KMS-11 (cell line): ENCODE measurements at regions not wholly inside any gene's neighbourhood (a gene's known extent, or its start where the extent isn't known, plus 50 kb on each side); places are given as distances from the start of the nearest gene placed in this dataset.
A peak's percentile ranks its signal among the peaks of the same experiment; 100 is the strongest.

ENCODE experiments used
- H2AFZ ChIP-seq: fragments of 200-600 bp; sonication (generic); 2 replicates; pipeline ENCODE4 v1.6.1; 2016; ENCODE audit warnings: antibody characterized with exemption, mixed run types, low read depth
- H3K27ac ChIP-seq: fragments of 200-600 bp; sonication (generic); 2 replicates; pipeline ENCODE4 v1.6.1; 2016; ENCODE audit warnings: mild to moderate bottlenecking, mixed run types
- H3K27me3 ChIP-seq: fragments of 200-600 bp; sonication (generic); 2 replicates; pipeline ENCODE4 v1.6.1; 2017; ENCODE audit warnings: mild to moderate bottlenecking, low read depth, mixed run types, moderate library complexity; ENCODE audit not compliant: insufficient read depth
- H3K36me3 ChIP-seq: fragments of 200-600 bp; sonication (generic); 2 replicates; pipeline ENCODE4 v1.6.1; 2017; ENCODE audit warnings: mild to moderate bottlenecking, mixed run types; ENCODE audit not compliant: insufficient read depth
- H3K4me1 ChIP-seq: fragments of 200-600 bp; sonication (generic); 2 replicates; pipeline ENCODE4 v1.6.1; 2016; ENCODE audit warnings: mild to moderate bottlenecking, low read depth, mixed run types; ENCODE audit not compliant: poor library complexity, severe bottlenecking
- H3K4me2 ChIP-seq: fragments of 200-600 bp; sonication (generic); 2 replicates; pipeline ENCODE4 v1.7.0; 2016; ENCODE audit warnings: mild to moderate bottlenecking, mixed run types
- H3K4me3 ChIP-seq: fragments of 200-600 bp; sonication (generic); IDR thresholded peaks from 2 replicates; pipeline ENCODE4 v1.6.1; 2017; ENCODE audit warnings: low read depth, low read length, mixed read lengths; ENCODE audit not compliant: insufficient read depth
- H3K79me2 ChIP-seq: fragments of 200-600 bp; sonication (generic); 2 replicates; pipeline ENCODE4 v1.6.1; 2016; ENCODE audit warnings: low read depth, mixed run types; ENCODE audit not compliant: insufficient read depth
- H3K9ac ChIP-seq: fragments of 200-600 bp; sonication (generic); 2 replicates; pipeline ENCODE4 v1.6.1; 2016; ENCODE audit warnings: mild to moderate bottlenecking, mixed run types
- H4K20me1 ChIP-seq: fragments of 200-600 bp; sonication (generic); 2 replicates; pipeline ENCODE4 v1.6.1; 2016; ENCODE audit warnings: mild to moderate bottlenecking, mixed run types; ENCODE audit not compliant: insufficient read depth
- TF ChIP-seq, protein P1 (sequence below): fragments of 200-600 bp; sonication (generic); conservative IDR thresholded peaks from 2 replicates; pipeline ENCODE4 v1.6.1; 2017; ENCODE audit warnings: low read depth, mild to moderate bottlenecking, antibody characterized with exemption, low read length, moderate library complexity, mixed read lengths

DNA sequence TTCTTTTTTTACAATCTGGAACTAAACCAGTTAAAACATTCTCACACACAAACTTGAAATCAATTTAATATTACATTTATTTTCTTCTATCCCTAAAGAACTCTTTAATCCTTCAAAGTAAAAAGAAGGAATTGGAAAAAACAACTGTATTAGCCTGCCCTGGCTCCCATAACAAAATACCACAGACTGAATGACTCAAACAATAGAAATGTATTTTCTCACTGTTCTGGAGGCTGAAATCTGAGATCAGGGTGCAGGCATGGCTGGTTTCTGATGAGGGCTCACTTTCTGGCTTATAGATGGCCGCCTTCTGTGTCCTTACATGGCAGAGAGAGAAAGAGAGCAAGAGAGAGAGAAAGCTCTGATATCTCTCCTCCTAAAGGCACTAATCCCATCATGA is 149.4 kb downstream of the PDGFRA start:
- Histone ChIP-seq H3K27ac (no peak overlapping the region), H3K9ac (no peak overlapping the region), H2AFZ (no peak overlapping the region), H4K20me1 (no peaks in the 10 kb centered on the region), H3K79me2 (no peaks in the 10 kb centered on the region), H3K27me3 (no peaks in the 10 kb centered on the region), H3K4me1 (no peaks in the 10 kb centered on the region), H3K4me3 (no peak overlapping the region), H3K4me2 (no peak overlapping the region), H3K36me3 (no peaks in the 10 kb centered on the region)
- TF ChIP-seq, protein P1, sequence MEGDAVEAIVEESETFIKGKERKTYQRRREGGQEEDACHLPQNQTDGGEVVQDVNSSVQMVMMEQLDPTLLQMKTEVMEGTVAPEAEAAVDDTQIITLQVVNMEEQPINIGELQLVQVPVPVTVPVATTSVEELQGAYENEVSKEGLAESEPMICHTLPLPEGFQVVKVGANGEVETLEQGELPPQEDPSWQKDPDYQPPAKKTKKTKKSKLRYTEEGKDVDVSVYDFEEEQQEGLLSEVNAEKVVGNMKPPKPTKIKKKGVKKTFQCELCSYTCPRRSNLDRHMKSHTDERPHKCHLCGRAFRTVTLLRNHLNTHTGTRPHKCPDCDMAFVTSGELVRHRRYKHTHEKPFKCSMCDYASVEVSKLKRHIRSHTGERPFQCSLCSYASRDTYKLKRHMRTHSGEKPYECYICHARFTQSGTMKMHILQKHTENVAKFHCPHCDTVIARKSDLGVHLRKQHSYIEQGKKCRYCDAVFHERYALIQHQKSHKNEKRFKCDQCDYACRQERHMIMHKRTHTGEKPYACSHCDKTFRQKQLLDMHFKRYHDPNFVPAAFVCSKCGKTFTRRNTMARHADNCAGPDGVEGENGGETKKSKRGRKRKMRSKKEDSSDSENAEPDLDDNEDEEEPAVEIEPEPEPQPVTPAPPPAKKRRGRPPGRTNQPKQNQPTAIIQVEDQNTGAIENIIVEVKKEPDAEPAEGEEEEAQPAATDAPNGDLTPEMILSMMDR = no peak

DNA sequence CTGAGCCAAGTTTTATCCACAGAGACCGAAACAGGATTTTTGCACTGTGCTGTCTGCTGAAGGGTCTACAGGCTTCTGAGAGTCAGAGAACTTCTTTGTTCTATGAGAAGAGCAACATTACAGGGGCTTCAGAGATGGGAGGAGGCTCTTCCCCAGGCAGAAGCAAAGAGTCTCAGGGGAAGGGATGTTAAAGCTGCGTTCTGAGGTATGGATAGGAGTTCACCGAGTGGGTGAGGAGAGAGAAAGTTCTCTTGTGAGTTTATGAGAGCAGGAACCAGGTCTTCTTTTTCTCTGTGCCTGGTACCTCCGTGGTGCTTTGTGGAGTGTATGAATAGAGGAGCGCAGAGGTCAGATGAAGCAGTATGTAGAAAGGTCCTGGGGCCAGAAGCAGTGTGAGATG is 155.1 kb downstream of the PDGFRA start:
- H4K20me1 ChIP-seq = no peaks in the 10 kb centered on the region
- no peaks in the 10 kb centered on the region for H3K36me3 ChIP-seq
- H3K4me3 ChIP-seq = no peak overlapping the region
- no peak overlapping the region for H2AFZ ChIP-seq
- H3K27ac ChIP-seq = no peak overlapping the region
- TF ChIP-seq, protein P1 = no peak
- no peaks in the 10 kb centered on the region for H3K79me2 ChIP-seq
- H3K4me2 ChIP-seq = no peak overlapping the region
- H3K27me3 ChIP-seq = no peaks in the 10 kb centered on the region
- H3K9ac ChIP-seq = no peak overlapping the region
- no peaks in the 10 kb centered on the region for H3K4me1 ChIP-seq

DNA sequence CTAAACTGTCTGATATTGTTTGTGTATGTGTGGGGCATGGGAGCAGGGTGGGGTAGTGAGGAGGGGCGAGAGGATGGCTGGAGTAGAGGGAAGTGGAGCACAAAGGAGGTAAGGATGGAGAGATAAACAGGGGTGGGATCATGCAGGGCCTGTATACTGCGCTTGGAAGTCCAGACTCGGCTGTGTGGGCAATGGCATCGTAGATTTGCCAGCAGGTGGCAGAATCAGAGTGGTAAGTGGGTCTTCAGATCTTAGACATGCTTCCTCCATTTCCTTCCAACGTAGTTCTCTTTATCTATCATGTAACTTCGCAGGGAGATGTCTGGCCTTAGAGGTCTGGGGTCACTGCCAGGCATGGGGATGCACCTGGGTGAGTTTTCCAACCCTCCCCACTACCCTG is 155.5 kb downstream of the PDGFRA start:
- H3K4me3 ChIP-seq = no peak overlapping the region
- no peaks in the 10 kb centered on the region for H3K27me3 ChIP-seq
- H3K27ac ChIP-seq = no peak overlapping the region
- H3K9ac ChIP-seq = no peak overlapping the region
- H2AFZ ChIP-seq = no peak overlapping the region
- H3K4me2 ChIP-seq = no peak overlapping the region
- H3K4me1 ChIP-seq = no peaks in the 10 kb centered on the region
- H3K79me2 ChIP-seq = no peaks in the 10 kb centered on the region
- TF ChIP-seq, protein P1 = peak; percentile 22; the same call in 1 of the 2 replicates
- no peaks in the 10 kb centered on the region for H4K20me1 ChIP-seq
- H3K36me3 ChIP-seq = no peaks in the 10 kb centered on the region

DNA sequence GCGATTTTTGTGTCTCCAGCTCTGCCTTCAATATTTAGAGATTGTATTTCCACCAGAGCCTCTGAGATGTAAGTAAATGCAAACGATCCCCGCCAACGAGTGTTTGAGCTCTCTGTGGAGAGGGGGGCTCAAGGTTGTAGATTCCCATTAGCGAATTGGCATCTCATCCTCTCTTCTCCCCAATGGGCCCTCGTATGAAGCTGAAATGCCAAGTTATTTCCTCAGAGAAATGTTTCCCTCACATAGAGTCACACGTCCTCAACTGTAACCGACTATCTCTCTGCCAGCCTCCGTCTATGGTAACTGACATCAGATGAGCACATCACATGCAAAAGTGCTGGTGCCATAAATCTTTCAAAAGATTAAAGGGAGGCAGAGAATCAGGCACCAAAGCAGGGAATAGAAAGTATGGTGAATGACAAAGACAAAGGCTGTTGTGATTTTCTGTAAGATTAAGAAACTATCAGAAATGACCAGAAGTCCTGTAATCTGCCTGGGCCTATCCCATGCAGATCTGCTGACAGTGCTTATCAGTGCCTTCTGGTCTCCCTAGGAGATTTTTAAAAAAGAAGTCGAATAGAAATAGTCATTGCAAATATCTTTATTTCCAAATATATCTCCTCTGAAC is 157.1 kb downstream of the PDGFRA start:
- no peak overlapping the region for H3K9ac ChIP-seq
- H3K36me3 ChIP-seq = no peaks in the 10 kb centered on the region
- no peak overlapping the region for H3K4me2 ChIP-seq
- TF ChIP-seq, protein P1 = no peak
- H4K20me1 ChIP-seq = no peaks in the 10 kb centered on the region
- no peak overlapping the region for H3K27ac ChIP-seq
- H2AFZ ChIP-seq = no peak overlapping the region
- H3K79me2 ChIP-seq = no peaks in the 10 kb centered on the region
- no peak overlapping the region for H3K4me3 ChIP-seq
- no peaks in the 10 kb centered on the region for H3K4me1 ChIP-seq
- no peaks in the 10 kb centered on the region for H3K27me3 ChIP-seq
